NCI-H748 treated with DMSO at 0.1 percent for 48 hours (cell line): ENCODE measurements at regions not wholly inside any gene's neighbourhood (a gene's known extent, or its start where the extent isn't known, plus 50 kb on each side); places are given as distances from the start of the nearest gene placed in this dataset.
"Not testable (repeated sequence)": the region's sequence is repeated elsewhere in the genome, so short reads cannot be mapped to it uniquely, and the experiment has no call there.

Experiments
- DNase-seq: peaks from one replicate; lab custom pipeline; 2025; lab: John Stamatoyannopoulos, UW

GRCh38 chr5:25393957-25394356 lies 749.2 kb upstream of the CDH10 start:
- no peak for DNase-seq

DNA sequence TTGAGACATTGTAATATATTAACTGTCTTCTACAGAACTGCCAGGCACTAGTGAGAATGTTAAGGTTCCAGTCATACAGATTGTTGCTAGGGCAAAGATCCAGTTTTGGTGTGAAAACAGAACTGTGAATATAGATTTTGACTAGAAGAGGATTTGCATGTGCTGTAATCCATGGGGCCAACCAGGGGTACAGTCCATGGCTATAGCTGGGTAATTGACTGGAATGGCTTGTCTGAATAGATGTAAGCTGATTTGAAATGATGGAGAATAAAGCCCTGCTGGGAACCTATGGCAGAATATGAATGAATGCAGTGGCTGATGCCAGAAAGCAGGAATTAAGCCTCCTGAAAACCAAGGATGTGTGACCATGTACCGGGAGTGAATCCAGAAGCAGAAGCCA lies 748.5 kb upstream of the CDH10 start:
- DNase-seq = no peak

DNA sequence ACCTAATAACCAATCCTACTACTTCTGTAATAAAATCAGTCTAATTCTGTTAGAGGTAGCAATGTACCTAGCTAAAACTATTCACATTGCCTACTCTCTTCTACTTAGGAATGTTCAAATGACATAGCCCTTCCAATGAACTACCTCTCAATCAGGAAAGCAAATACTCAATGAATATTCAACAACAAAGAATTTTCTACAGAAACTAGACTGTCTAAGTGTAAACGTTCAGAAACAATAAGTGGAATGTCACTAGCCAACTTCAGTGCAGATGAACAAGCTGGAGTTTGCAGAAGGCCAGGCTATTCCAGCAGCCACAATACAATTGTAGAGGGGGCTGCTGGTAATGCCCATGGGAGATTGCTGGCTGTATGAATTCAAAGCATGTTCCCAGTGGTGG lies 743.2 kb upstream of the CDH10 start:
- no peak for DNase-seq

- DNase-seq = no peak
These were observed 718.0 kb upstream of the CDH10 start for GRCh38 chr5:25362799-25363198.

- DNase-seq = no peak
These were observed 714.1 kb upstream of the CDH10 start for GRCh38 chr5:25358919-25359318.

DNA sequence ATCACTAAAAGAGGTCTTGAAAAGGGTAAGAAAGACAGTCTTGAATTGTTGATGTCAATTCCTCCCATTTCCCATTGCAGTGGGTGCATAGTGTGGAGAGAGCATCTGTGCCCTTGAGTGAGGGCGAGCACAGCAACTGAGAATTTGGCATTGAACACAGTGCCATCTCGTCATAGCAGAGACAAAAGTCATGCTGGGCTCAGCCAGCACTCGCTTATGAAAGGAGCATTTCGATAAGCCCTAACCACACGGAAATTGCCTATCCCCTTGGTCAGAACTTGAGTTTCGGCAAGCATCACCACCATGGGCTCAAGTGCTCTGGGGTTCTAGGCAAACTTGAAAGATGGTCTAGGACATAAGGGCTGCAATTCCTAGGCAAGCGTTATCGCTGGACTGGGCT lies 712.8 kb upstream of the CDH10 start:
- DNase-seq = no peak

DNA sequence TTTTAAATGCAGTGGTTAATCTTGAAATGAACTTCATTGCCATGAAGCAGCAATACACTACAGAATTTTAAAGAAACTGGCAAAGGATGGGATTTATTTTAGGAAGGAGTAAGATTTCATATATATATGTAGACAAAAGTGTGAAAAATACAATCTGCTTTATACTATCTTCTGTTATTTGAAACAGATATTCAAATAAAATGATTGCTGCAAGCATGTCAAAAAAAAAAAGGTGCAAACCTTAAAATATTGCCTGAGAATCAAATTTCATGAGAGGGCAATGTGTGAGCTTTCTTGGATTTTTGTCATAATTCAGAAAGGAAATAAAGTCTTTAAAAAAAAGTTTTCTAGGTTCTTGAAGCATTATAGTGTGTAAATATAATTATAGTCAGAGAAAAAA lies 705.0 kb upstream of the CDH10 start:
- DNase-seq = no peak

- DNase-seq = peak; percentile 84
These were observed 700.5 kb upstream of the CDH10 start for GRCh38 chr5:25345240-25345771.

DNA sequence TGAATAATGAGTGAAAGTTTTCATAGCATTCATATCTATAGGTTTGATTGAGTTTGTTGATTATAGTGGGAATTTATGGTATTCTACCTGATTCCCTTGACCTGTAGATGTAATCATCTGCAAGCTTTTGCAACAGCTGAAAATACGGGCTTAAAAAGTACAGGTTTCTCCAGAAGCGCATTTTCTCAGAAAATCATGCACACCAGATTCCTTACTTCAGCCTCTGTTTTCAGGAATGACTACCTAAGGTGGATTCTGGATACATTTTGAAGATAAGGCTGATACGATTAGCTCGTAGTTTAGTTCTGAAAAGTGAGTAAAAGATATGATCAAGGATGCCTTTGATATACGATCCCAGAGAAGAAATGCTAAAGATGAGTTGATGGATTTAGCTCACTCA lies 694.8 kb upstream of the CDH10 start:
- DNase-seq = no peak

DNA sequence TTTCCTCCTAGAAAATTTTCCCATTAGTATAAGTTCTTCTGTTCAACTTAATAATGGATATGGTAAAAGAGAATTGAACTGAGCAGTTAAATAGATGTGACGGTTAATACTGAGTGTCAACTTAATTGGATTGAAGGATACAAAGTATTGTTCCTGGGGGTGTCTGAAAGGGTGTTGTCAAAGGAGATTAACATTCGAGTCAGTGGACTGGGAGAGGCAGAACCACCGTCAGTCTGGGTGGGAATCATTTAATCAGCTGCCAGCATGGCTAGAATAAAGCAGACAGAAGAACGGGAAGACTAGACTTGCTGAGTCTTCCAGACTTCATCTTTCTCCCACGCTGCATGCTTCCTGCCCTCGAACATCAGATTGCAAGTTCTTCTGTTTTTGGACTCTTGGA lies 689.6 kb upstream of the CDH10 start:
- no peak for DNase-seq

GRCh38 chr5:25330721-25331120 lies 685.9 kb upstream of the CDH10 start:
- DNase-seq = no peak

DNA sequence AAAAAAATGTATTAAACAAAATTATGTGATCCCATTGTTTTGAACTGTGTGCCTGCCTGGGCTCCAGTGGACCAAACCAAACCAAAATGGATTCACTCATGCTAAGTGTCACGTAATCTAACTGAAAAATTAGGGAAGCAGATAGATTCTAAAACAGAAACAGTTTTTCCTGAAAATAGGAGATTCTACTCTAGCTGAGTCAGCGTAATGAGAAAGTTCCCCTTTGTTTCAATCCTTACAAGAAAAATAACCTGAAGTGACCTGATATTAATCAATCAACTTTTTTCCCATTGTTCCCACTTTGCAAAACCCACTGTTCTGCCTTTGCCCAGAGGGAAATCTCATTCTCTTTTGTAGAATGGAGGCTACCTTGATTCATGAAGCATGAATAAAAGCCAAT lies 682.4 kb upstream of the CDH10 start:
- DNase-seq = no peak

DNA sequence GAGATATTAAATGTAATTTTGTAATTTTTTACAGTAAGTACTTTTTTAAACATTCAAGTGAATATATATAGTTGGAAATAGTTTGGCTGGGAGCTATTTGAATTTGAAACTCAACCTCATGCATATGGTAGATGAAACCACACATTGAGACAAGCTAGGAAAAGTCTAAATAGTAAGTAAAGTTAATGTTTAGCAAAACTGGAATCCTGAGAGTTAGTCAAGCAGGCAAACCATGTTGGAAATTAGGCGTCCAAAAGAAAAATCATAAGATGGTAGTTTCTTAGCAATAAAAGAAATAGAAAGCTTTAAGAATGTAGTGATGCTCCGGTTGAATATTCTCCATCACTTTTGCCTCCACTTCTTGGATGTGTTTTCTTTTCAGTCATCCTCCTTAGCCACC lies 657.1 kb upstream of the CDH10 start:
- DNase-seq = no peak

DNA sequence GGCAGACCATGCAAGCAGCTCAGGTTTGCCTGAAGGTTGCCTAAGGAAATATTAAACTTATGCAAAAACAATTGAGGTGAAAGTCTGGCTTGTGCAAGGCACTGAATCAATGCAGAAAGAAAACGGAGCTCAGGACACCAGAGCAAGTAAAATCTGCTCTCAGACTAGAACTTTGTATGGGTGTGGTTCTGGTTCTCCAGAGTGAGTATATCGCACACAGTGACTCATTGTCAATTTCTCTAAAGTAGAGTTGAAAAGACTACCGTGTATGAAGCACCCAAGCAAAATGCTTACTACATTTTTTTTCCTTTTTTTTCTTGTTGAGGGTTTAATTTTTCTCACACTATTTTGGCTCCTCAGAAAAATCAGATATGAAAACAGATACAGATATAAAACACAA lies 650.3 kb upstream of the CDH10 start:
- DNase-seq = no peak

DNA sequence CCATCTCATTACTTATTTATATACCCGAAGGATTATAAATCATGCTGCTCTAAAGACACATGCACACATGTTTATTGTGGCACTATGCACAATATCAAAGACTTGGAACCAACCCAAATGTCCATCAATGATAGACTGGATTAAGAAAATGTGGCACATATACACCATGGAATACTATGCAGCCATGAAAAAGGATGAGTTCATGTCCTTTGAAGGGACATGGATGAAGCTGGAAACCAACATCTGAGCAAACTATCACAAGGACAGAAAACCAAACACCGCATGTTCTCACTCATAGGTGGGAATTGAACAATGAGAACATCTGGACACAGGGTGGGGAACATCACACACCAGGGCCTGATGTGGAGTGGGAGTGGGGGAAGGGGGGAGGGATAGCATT lies 645.0 kb upstream of the CDH10 start:
- not testable (repeated sequence) for DNase-seq

GRCh38 chr5:25286319-25286718 lies 641.5 kb upstream of the CDH10 start:
- DNase-seq = no peak

DNA sequence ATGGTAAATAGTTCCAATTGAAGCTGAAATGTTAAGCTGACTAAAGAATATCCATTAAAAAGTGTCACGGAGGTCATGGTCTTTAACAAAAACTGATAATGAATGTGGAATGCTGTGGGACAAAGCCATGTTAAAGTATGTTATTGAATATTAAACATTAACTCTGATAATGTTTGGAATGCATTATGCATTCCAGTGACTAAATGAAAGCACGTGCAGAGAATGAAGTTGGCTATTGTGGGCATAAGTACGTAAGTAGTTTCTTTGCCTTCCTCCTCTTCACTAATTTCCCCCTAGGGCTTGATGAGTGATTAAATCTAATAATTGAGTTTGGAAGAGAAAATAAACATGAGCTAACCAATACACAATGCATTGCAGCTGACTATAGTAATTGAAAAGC lies 640.4 kb upstream of the CDH10 start:
- no peak for DNase-seq

- not testable (repeated sequence) for DNase-seq
These were observed 618.7 kb upstream of the CDH10 start for GRCh38 chr5:25263507-25263906.

- DNase-seq = no peak
These were observed 617.4 kb upstream of the CDH10 start for GRCh38 chr5:25262221-25262620.

GRCh38 chr5:25255128-25255527 lies 610.4 kb upstream of the CDH10 start:
- DNase-seq = peak; percentile 87

DNA sequence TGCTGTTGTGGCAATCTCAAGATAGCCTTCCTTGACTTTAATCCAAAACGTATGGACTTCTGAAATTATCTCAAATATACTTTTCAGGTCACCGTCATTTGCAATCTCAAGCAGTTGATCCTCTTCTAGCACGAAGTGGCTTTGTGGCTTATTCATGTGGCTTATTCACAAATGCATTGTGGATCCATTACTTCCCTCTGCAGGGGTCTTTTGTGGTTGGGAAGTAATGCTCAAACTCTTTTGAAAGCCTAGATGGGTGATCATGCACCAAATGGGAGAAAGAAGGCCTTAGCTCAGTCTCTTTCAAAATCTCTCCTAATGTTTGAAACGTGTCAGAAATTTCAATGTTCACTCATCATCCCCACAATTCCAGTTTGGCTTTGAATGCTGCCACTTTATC lies 597.2 kb upstream of the CDH10 start:
- no peak for DNase-seq

DNA sequence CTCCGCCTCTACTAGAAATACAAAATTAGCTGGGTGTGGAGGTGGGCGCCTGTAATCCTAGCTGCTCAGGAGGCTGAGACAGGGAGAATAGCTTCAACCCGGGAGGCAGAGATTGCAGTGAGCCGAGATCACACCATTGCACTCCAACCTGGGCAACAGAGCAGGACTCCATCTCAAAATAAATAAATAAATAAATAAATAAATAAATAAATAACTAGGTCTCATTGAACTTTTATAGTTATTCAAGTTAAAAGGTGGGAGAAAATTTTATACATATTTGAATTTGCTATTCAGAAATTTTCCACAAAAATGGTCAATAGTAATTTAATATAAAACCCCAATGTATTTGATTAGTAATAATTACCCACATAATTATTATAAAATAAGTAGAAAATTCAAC lies 593.9 kb upstream of the CDH10 start:
- DNase-seq = not testable (repeated sequence)

- DNase-seq = no peak
These were observed 579.7 kb upstream of the CDH10 start for GRCh38 chr5:25224316-25224982.

DNA sequence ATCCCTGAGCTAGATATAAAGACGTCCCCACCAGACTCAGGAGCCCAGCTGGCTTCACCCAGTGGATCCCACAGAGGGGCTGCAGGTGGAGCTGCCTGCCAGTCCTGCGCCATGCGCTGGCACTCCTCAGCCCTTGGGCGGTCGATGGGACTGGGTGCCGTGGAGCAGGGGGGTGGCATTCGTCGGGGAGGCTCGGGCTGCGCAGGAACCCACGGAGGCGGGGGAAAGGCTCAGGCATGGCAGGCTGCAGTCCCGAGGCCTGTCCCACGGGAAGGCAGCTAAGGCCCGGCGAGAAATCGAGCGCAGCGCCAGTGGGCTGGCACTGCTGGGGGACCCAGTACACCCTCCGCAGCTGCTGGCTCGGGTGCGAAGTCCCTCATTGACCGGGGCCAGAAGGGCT lies 555.1 kb upstream of the CDH10 start:
- not testable (repeated sequence) for DNase-seq
